Endothelial cell of umbilical vein (primary cell): ENCODE measurements at regions not wholly inside any gene's neighbourhood (a gene's known extent, or its start where the extent isn't known, plus 50 kb on each side); places are given as distances from the start of the nearest gene placed in this dataset.

Experiments used
- CTCF ChIP-seq, 2 donors: IDR thresholded peaks; 1 replicate in 1 of 2; 2 replicates in 1 of 2; pipeline ENCODE4 v1.5.1; 2011; ENCODE audit warnings: low read length in 2 of 2, mild to moderate bottlenecking in 2 of 2, moderate library complexity in 2 of 2, control low read depth in 1 of 2, inconsistent platforms in 1 of 2, low read depth in 1 of 2; ENCODE audit not compliant: insufficient read depth in 1 of 2; ENCODE audit errors: extremely low read depth in 1 of 2
- EZH2 ChIP-seq: IDR thresholded peaks from 2 replicates; pipeline ENCODE4 v1.6.1; 2012; ENCODE audit warnings: borderline replicate concordance, low read depth, mild to moderate bottlenecking, moderate library complexity, low read length, inconsistent platforms; ENCODE audit not compliant: severe bottlenecking
- FOS ChIP-seq: IDR thresholded peaks from 2 replicates; pipeline ENCODE4 v1.6.1; 2011; ENCODE audit warnings: mild to moderate bottlenecking, low read length, moderate library complexity, borderline replicate concordance; ENCODE audit not compliant: insufficient read depth
- GATA2 ChIP-seq: IDR thresholded peaks from 2 replicates; pipeline ENCODE4 v1.7.0; 2011; ENCODE audit warnings: low read depth, mild to moderate bottlenecking, moderate library complexity, mixed read lengths, low read length; ENCODE audit not compliant: insufficient read length, insufficient read depth
- JUN ChIP-seq: IDR thresholded peaks from 2 replicates; pipeline ENCODE4 v1.6.1; 2011; ENCODE audit warnings: borderline replicate concordance, low read depth; ENCODE audit not compliant: insufficient read length, insufficient read depth
- MAX ChIP-seq: IDR thresholded peaks from 2 replicates; pipeline ENCODE4 v1.6.1; 2011; ENCODE audit not compliant: insufficient read depth, insufficient read length
- MYC ChIP-seq: IDR thresholded peaks from one replicate; pipeline ENCODE4 v1.6.1; 2011; ENCODE audit warnings: mild to moderate bottlenecking, low read depth, low read length
- POLR2A ChIP-seq: IDR thresholded peaks from 2 replicates; pipeline ENCODE4 v1.6.1; 2012; ENCODE audit warnings: low read depth, mild to moderate bottlenecking, control low read depth, low read length
- POLR2AphosphoS5 ChIP-seq: IDR thresholded peaks from 2 replicates; pipeline ENCODE4 v1.6.1; 2012; ENCODE audit warnings: low read depth, mild to moderate bottlenecking, control low read depth, low read length, moderate library complexity; ENCODE audit not compliant: insufficient read depth

- TF ChIP-seq POLR2A (no peak), EZH2 (no peak), CTCF (IDR thresholded peaks at IDR 0.05; ENCODE audit: extremely low read depth in 1 of 2, insufficient read depth in 1 of 2, low read depth in 1 of 2, low read length in 2 of 2) (no peak), POLR2AphosphoS5 (no peak), MAX (no peak), GATA2 (no peak), MYC (no peak), FOS (no peak), JUN (no peak)
Measured at GRCh38 chr9:99412606-99413005, 190.5 kb downstream of the SEC61B start.
